Psoas muscle (tissue), 7 donors: ENCODE measurements at regions not wholly inside any gene's neighbourhood (a gene's known extent, or its start where the extent isn't known, plus 50 kb on each side); places are given as distances from the start of the nearest gene placed in this dataset.

Experiments
- ATAC-seq, 4 donors: fragments of 200-7000 bp; cut with Tn5 transposase; one replicate each; pipeline ENCODE4 v1.9.1; 2020; ENCODE audit warnings: moderate library complexity in 3 of 4, mild to moderate bottlenecking in 2 of 4
- DNase-seq, 2 donors: peaks; one replicate each; pipeline ENCODE4 v3.0.0-alpha.2; 2020
- H3K27ac ChIP-seq: fragments of 200-600 bp; one replicate; pipeline ENCODE4 v1.8.0; 2022
- H3K27me3 ChIP-seq, 3 donors: fragments of 200-600 bp in 1 of 3; one replicate each; pipeline versions ENCODE4 v1.6.1 to v1.8.0; 2013 to 2022; ENCODE audit warnings: low read length in 2 of 3, mild to moderate bottlenecking in 2 of 3, moderate library complexity in 1 of 3; ENCODE audit not compliant: insufficient read depth in 3 of 3
- H3K36me3 ChIP-seq, 2 donors: fragments of 200-600 bp in 1 of 2; one replicate each; pipeline versions ENCODE4 v1.6.1 to v1.8.0; 2013 to 2022; ENCODE audit warnings: low read depth in 1 of 2, mild to moderate bottlenecking in 1 of 2, moderate library complexity in 1 of 2; ENCODE audit not compliant: insufficient read depth in 1 of 2
- H3K4me1 ChIP-seq: fragments of 200-600 bp; one replicate; pipeline ENCODE4 v1.8.0; 2022
- H3K4me3 ChIP-seq: fragments of 200-600 bp; one replicate; pipeline ENCODE4 v1.8.0; 2022; ENCODE audit warnings: mild to moderate bottlenecking
- H3K9me3 ChIP-seq: fragments of 200-600 bp; one replicate; pipeline ENCODE4 v1.8.0; 2022
- WGBS, 3 donors: extraction: QIAGEN DNeasy Blood & Tissue Kit; methylation state at CpG; one replicate each; pipeline versions ENCODE4 v1.1.6 to v1.1.7; 2013; 5-methylcytosine and 5-hydroxymethylcytosine counted together
- intact Hi-C, 2 donors: fragments of 100-400 bp; cut with DNase I; formaldehyde crosslinking; loops; one replicate each; pipeline versions ENCODE4 v1.11.0 to v1.14.2; 2022
- TF ChIP-seq, protein P1 (sequence below): fragments of 200-600 bp; IDR thresholded peaks from one replicate; pipeline ENCODE4 v1.8.0; 2022; ENCODE audit warnings: antibody characterized with exemption
- donor health status: healthy with polysubstance abuse.
- donor health status: DM: no; HTN: no; CAD: no; lungs with moderate emphysema.
- donor health status: Bipolar disorder and iron deficiency.
- donor health status: healthy.
- donor health status: DM: yes; HTN: yes; CAD: no.
- donor health status: DM: no; HTN: no; CAD: no.
- donor health status: DM: yes; HTN: yes; CAD: no.

DNA sequence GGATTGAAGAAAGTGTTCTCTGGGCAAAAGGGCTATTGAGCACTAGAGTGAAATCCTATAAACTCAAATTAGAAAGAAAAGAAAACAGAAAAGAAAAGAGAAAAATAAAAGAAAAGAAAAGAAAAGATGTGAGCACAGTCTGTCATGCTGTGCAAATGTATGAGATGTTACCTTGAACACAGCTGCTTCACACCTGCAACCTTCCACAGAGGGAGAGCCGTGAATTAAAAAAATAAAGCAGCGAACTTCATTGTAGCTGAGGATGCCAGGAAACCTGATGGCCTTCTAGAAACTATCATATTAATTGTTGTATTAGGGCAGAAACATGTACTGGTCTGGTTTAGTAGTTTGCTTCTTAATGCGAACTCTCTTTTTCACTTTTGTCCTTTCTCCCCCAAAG, 88.0 kb upstream of the SATB1 start:
- TF ChIP-seq, protein P1, sequence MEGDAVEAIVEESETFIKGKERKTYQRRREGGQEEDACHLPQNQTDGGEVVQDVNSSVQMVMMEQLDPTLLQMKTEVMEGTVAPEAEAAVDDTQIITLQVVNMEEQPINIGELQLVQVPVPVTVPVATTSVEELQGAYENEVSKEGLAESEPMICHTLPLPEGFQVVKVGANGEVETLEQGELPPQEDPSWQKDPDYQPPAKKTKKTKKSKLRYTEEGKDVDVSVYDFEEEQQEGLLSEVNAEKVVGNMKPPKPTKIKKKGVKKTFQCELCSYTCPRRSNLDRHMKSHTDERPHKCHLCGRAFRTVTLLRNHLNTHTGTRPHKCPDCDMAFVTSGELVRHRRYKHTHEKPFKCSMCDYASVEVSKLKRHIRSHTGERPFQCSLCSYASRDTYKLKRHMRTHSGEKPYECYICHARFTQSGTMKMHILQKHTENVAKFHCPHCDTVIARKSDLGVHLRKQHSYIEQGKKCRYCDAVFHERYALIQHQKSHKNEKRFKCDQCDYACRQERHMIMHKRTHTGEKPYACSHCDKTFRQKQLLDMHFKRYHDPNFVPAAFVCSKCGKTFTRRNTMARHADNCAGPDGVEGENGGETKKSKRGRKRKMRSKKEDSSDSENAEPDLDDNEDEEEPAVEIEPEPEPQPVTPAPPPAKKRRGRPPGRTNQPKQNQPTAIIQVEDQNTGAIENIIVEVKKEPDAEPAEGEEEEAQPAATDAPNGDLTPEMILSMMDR: no peak

DNA sequence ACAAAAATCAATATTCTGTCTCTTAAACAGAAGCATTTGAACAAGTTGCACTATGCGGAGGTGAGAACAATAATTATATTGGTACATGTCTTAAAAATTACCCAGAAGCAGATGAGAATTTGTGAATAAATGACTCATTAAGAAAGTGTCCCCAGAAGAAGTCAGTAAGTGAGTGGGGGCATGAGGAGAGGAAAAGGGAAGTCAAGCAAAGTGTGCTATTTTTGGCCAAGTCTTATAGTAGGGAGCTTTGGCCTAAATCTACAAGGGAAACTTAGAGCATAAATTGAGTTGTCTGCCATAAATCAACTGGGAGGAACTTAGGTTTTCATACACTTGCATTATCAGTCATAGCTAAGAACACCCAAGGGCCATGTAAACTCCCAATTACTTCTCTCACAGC, 86.9 kb upstream of the SATB1 start:
- DNase-seq: no peak
- no peak for ATAC-seq
- Histone ChIP-seq H3K4me3 (no peak overlapping the region), H3K27ac (no peak overlapping the region), H3K36me3 (no peaks in the 10 kb centered on the region), H3K27me3 (no peaks in the 10 kb centered on the region), H3K9me3 (no peaks in the 10 kb centered on the region), H3K4me1 (no peaks in the 10 kb centered on the region)
- TF ChIP-seq, protein P1: no peak
- intact Hi-C loops: no loop called here
- 87 to 98% (median 96%) methylated on average over 1 of the region's 1 CpG for WGBS, 3 donors

More for the DNA sequence above, 88.0 kb upstream of the SATB1 start:
- intact Hi-C loops: no loop called here
- H3K36me3 ChIP-seq: no peaks in the 10 kb centered on the region
- no peak overlapping the region for H3K4me3 ChIP-seq
- DNase-seq (no peak), ATAC-seq (no peak)
- no peaks in the 10 kb centered on the region for H3K27me3 ChIP-seq
- WGBS, 3 donors: 77 to 82% (median 79%) methylated on average over 3 of the region's 3 CpGs
- no peaks in the 10 kb centered on the region for H3K4me1 ChIP-seq
- no peak overlapping the region for H3K27ac ChIP-seq
- no peaks in the 10 kb centered on the region for H3K9me3 ChIP-seq

DNA sequence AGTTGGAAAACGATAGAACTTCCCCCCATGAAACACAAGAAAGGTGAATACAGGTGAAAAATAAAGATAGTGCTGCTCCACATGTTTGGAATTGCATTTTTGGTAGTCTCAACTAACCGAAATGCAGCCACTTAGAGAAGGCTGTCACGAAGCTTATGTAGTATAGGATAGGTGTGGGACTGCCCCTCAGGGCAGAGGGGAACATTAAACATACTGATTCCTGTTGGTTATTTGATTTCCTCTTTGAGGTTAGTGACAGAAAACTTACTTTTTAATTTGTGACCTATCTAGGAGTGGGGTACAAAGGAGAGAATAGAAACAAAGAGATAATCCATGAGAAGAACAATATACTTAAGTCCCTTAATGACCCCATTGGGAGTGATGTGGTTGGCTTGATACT, 85.8 kb upstream of the SATB1 start:
- Histone ChIP-seq H3K4me3 (no peak overlapping the region), H3K9me3 (no peaks in the 10 kb centered on the region), H3K27ac (no peak overlapping the region), H3K4me1 (no peaks in the 10 kb centered on the region), H3K36me3 (no peaks in the 10 kb centered on the region), H3K27me3 (peaks cover 0 to 2% (median 0%) of the 10 kb centered on the region in 3 donors)
- intact Hi-C loops: no loop called here
- 81 to 88% (median 85%) methylated on average over 3 of the region's 3 CpGs for WGBS, 3 donors
- TF ChIP-seq, protein P1: no peak
- no peak for DNase-seq
- ATAC-seq: no peak

DNA sequence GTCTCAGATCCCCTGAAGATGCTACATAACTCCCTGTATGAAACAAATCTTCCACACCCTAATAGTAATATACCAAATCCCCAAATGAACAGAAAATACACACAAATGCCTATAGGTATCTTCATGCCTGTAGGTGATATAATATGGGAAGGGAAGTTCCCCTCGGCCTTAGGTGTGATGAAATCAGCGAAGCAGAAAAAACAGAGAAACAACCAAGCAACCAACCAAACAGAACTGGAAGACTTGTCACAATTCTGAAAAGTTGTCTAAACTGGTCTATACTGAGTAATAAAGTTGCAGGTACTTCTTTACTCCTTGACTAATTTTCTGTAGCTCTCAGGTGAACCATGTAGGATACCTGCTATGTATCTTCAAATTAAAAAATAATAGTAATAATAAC, 82.2 kb upstream of the SATB1 start:
- DNase-seq: no peak
- no peak for ATAC-seq
- H3K9me3 ChIP-seq: no peaks in the 10 kb centered on the region
- intact Hi-C loops: no loop called here
- no peak overlapping the region for H3K27ac ChIP-seq
- no peak overlapping the region for H3K4me3 ChIP-seq
- WGBS, 3 donors: 76 to 93% (median 91%) methylated on average over 2 of the region's 2 CpGs
- no peaks in the 10 kb centered on the region for H3K36me3 ChIP-seq
- peaks cover 0 to 2% (median 0%) of the 10 kb centered on the region in 3 donors for H3K27me3 ChIP-seq
- TF ChIP-seq, protein P1: no peak
- H3K4me1 ChIP-seq: no peaks in the 10 kb centered on the region

DNA sequence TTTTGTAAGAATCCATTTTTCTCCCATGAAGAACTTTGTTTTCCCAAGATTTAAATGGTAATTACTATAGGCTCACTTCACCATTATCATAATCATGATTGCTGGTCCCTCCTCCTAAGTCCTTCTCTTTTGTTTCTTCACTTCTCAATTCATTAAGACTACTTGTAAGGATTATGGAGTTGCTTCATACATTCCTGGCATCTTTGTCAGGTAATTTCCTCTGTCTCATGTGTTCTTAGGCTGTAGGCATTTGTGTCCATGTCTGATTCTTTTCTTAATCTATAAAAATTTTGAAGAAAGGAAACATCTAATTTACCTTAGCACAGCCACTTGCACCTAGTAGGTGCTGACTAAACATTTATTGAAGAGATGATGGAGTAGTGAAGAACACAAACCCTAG, 79.9 kb upstream of the SATB1 start:
- DNase-seq (no peak), ATAC-seq (no peak)
- H3K9me3 ChIP-seq: no peaks in the 10 kb centered on the region
- H3K27ac ChIP-seq: no peak overlapping the region
- H3K27me3 ChIP-seq: peaks cover 0 to 2% (median 0%) of the 10 kb centered on the region in 3 donors
- H3K4me1 ChIP-seq: no peaks in the 10 kb centered on the region
- TF ChIP-seq, protein P1: no peak
- no peak overlapping the region for H3K4me3 ChIP-seq
- intact Hi-C loops: no loop called here
- H3K36me3 ChIP-seq: no peaks in the 10 kb centered on the region
